GM19324 (cell line): ENCODE measurements at regions not wholly inside any gene's neighbourhood (a gene's known extent, or its start where the extent isn't known, plus 50 kb on each side); places are given as distances from the start of the nearest gene placed in this dataset.

Experiments used
- ATAC-seq: cut with Tn5 transposase; IDR thresholded peaks from one replicate; pipeline ENCODE4 v1.9.1; 2021; ENCODE audit warnings: mild to moderate bottlenecking, moderate library complexity; ENCODE audit not compliant: unreplicated experiment, low FRiP score

DNA sequence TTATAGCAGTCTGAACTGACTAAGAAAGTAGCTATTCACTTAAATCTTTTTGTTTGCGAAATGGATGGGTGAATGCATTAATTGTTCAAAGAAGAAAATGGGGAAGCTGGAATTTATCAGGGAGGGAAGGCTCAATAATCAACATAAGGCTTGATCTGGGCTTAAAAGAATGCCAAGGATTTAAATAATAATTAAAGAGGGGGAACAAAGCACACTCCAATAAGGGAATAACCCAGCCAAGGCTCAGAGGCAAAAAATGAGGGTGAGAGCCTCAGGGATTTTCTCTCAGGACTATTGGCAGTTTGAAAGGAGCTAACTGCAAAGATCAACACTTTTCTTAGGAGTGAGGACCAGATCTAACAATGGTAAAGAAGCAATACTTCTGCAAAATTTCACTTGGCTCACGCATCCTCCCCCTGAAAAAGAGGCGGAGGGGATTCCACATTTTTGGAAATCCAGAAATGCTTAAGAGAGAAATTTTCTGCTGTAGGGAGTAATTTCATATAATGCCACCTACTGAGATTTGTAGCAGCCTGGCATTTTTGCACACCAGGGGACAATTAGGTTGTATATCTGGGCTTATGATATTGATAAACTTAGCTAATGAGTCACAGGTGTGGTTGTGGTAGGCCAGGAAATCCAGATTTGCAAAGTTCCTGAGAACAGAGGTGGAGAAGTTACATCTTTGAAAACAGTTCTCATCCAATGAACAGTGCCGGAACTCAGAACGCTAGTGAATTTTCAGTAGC lies 405.1 kb downstream of the TUSC7 start:
- no peak for ATAC-seq

DNA sequence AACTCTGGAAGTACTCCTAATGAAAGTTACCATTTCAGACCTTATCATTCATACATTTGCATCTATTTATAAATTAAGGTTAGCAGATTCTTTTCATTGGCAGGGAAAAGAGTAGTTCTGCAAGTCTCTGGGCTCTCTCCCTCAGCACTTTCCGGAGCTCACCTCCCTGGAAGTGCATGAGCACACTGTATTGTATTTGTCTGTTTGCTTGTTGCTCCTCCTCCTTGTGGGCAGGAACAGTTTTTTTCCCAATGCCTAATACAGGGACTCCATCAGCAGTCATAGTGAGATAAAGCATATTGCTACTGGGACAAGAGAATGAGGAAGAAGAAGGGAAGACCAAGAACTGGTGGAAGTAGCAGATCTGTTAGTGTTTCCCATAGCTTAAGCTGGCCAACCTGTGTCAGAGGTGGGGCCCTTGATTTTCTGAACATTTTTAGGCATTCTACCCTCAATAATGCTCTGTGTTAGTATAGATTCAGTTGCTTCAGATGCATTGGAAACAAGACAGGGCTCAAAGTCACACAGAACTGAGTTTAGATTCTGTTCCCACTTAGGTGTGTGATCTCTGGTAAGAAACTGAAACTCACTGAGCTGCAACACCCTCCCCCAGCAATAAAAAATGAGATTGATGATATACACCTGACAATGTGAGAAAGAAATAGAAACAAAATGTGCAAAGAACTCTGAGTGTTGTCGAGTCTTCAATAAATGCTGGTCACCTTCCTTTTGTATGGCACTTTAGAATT lies 407.8 kb downstream of the TUSC7 start:
- no peak for ATAC-seq

DNA sequence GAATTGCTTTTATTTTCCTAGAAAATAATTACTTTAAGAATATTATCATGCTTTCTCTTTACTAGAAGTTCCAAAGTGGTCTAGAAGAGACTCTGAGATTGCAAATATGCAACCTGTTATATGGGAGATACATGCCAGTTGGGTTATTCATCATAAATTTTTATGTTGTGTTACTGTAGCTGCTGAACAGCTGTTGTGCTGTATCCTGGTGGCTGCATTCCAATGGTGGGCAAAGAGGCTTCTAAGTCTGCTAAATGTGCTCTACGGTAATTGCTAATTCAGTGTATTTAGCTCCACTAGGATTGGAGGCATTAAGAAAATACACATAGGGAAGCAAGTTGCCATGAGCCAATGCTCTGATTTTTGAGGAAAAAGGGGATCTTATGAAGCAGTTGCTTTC lies 409.0 kb downstream of the TUSC7 start:
- ATAC-seq: no peak

DNA sequence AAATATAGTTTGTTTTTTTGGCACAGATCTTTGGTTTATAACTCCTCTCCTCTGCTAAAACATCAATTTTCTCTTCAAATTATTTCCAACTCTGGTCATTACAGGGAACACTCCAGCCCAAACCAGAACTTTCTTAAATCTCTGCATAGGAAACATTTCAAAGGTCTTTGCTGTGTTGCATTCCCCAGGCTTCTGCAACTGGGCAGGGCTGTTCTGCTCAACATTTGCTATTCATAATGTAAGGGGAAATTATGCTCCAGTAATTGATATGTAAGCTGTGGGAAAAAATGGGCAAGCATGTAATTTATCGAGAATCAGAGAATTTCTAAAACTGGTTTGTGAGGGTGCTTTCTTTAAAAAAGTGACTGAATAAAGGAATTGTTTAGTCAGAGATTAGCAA lies 410.4 kb downstream of the TUSC7 start:
- ATAC-seq: no peak

DNA sequence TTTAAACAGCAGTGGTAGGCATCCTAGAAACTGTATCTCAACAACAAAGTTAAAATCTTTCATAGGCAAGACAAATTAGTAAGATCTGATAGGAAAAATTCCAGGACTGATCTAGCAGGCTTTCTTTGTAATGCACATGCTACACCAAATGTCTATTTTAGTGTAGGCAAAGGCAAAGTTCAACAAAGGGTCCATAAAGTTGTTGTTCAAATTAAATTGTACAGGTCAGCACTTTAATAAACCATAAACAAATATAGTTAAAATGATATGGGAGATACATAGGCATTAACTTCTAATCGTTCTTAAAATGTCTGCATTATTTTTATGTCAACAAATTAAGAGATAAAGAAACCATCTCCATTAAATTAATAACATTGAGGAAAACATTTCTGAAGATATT lies 413.0 kb downstream of the TUSC7 start:
- ATAC-seq: no peak

DNA sequence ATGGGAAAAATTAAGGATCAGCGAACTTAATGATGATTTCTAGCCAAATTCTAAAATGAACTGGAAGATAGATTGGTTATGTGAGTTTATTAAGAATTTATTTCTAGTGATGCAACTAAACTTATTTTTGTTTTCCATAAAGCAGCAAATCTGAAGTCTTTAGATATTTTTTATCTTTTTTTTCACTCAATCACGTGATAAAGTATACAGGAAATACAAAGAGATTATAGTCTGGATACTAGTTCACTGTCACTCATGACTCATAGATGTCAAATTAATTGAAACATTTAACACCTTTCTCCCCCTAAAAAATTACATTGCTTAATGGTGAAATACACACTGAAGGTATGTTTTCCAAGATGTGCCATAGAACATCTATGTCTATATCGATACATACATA lies 416.9 kb downstream of the TUSC7 start:
- ATAC-seq: no peak

DNA sequence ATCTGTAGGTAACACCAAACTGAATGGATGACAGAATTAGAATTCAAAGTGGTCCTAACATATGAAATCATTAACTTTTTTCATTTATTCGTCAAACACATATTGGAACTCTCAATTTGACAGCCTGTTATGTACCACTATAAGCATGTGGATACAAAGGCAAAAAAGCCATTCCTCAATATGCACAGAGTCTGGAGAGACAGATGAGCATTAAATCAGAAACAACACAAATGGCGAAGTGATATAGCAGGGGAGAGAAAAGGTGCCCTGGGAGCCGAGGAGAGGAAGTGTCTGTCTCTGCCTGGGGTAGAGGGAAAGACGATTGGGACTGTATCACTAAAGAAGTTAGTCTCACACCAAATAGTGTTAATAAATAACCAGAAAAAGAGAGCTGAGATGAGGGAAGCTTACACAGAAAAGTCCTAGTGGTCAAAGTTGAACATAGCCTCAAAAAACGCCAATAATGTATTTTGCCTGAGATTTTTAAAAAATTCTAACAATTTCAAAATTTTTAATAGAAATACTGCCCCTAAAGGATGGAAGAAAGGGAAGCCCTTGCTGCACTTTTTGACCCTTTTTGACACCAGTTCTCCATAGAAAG lies 417.5 kb downstream of the TUSC7 start:
- ATAC-seq: no peak

DNA sequence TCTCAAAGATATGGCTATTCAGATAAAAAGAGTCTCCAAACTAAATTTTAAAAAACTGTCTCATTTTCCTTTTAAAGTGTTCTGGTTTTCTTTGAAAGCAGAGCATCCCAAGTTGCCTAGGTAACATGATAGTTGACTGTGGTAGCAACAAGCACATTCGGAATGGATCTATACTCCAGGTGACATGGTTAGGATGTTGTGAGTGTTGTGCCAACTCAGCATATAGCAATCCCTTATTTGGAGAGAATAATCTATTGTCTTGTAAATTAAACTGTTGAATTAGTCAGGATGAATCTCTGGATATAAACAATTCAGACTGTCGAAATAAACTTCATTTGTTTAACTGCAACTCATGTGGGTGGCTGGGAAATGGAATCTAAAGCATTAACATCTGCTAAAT lies 418.6 kb downstream of the TUSC7 start:
- no peak for ATAC-seq

DNA sequence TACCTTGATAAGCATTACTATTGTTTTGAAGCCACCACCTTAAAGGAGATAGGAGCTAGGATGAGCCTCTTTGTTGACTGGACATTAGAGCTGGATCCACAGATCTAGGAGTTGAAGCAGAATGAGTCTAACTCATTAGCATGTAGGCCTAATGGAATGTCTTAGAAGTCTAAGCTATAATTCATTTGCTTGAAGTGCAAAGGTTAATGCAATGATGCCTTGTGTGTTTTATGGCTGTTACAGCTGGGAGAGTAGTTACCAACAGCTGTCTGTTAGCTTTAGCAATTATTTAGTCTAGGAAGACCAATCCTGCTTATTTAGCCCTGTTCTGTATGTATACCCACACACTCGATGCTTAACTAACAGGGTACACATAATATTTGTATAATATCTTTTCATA lies 419.3 kb downstream of the TUSC7 start:
- no peak for ATAC-seq

DNA sequence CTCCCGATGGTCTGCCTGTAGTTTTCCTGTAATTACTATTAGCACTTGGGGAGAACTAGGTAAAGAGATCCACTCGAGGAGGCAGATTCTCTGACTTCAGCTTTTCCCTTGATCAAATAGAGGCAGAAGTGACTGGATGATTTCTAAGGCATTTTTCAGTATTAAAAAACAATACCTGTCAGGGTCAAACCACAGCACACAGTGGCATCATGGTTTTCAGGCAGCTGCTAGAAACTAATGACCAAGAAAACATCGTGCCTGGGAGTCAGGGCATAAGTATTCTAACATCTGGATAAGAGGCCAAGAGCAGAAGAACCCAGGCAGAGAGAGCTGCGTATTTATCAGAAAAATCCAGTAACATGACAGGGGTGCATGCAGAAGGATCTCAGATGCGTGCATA lies 419.9 kb downstream of the TUSC7 start:
- ATAC-seq: no peak

DNA sequence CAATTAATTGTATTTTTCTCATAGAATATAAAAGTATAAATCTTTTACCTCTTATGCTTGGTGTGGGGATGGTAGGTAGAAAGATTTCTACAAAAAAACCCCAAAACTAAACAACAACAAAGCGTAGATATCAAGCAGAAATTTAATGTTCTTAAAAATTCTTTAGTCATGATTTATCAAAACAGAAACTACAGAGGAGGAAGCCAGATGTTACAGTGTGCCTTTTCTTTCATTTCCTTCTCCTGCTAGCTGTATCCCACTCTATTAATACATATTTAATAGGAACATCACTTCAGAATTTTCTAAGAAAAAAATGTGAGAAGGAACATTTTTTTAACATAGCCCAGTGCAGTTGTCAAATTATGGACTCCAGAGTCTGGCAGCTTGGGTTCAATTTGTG lies 420.6 kb downstream of the TUSC7 start:
- ATAC-seq: no peak

DNA sequence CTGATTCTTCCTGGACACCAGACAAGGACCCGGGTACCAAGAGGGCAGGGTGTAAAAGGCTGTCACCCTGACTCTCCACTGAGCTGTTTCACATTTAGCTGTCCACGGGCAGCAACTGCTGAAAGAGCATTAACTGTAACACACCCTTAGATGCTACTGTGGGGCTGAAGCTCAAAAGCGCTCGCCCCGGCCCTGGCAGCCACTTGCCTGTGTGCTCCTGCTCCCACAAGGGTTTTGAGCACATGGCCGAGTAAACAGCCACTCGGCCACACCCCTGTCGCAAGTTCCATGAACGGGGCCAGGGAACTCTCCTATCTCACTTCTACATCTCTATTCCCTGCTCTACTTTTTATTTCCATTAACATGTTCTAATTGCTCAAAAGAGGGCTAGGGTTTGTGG lies 421.7 kb downstream of the TUSC7 start:
- ATAC-seq: no peak

DNA sequence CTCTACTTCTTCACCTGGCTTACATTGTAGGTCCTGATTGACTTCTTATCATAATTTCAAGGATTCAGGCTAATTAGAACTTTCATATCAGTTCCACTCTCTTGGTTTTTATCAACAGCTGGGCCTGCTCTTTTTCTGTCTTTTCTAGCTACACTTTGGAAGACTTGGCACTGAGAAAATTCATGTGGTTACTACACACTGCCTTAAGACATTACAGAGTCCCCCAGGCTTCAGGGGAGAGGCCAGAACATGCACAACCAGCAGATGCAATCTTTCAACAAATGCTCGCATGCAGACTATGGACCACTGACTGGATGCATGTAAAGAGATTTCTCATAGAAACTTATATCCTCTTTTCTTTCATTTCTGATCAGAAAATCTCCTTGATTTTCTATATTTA lies 423.5 kb downstream of the TUSC7 start:
- no peak for ATAC-seq

DNA sequence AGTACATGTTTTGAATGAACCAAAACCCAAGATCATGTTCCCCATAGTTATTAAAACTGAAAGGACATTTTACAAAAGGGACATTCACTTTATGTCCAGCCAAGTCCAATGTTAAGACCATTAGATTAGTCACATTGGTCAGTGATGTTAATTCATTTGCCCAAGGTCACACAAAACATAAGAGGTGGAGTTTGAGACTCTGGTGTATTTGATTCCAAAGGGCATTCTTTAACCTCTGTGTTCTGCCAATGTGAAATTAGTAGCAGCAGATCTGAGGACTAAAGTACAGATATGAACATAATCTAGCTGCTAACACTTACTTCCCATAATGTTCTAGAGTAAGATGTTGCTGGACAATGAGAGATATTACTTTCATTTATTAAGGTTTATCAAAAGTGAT lies 425.6 kb downstream of the TUSC7 start:
- ATAC-seq: no peak

DNA sequence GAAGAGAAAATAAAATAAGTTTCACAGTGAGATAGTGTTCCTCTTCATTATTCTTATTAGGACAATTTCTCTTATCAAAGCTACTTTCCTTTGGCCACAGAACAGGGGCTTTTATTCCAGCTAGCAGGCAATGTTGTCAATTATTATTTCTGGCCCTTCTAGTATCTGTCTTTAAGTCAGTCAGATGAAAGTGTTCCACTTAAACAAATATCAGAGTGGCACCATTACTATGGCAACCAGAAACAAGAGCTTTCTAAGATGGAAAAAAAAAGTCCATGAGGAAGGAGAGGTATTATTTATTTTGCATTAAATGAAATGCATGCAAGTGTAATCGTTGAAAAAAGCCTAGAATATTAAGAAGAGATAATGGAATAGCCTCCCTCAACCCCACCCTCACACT lies 426.4 kb downstream of the TUSC7 start:
- ATAC-seq: no peak

DNA sequence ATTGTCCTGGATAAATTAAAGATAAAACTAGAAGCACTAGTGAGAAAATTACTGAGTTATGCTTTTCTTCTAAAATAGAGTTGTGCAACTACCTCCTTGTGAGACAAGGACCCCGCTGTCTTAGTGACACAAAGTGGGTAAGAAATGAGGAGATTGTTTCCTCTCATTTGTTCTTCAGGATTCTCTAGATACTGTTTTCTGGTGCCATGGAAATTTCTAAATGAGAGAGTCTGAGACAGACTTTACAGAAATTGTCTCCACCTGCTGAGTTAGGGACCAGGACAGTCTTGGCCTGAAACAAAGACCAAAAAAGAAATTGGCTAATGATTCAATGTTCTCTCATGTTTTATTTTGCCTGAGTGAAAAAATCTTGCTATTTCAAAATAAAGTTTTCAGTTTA lies 427.5 kb downstream of the TUSC7 start:
- ATAC-seq: no peak

DNA sequence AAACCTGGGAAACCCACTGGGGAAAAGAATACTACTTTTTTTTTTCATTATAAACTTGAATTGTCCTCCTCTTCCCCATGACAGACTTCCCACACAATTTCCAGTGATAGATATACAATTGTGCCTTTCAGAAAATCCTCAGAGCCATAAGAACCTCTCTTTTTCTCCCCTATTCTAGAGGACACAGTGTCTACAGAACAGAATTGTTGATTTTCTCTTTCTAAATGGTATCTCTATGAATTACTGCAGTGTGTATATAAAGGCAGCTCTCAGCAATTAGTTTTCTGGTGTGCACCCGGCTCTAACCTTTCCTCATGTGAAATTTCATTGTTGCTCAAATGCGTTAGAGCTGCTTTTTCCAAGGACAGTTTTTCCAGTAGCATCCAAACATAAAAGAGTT lies 430.1 kb downstream of the TUSC7 start:
- ATAC-seq: no peak

DNA sequence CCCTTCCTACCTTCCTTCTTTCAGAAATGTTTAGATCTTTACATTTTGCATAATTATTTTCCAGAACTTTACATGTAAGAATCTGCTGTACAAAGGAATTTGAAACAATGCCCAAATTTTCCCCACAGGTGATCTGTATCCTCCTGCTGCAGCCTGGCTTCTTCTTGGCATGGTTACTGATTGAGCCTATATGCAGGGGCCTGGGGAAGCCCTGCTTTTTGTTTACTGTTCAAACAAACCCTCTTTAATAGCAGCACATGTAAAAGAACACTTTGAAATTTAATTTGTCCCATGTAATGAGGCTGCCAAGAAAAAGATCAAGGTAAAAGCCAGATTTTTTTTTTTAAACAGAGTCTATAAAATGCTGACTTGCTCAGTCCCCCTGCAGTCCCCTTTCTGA lies 432.2 kb downstream of the TUSC7 start:
- ATAC-seq: no peak

DNA sequence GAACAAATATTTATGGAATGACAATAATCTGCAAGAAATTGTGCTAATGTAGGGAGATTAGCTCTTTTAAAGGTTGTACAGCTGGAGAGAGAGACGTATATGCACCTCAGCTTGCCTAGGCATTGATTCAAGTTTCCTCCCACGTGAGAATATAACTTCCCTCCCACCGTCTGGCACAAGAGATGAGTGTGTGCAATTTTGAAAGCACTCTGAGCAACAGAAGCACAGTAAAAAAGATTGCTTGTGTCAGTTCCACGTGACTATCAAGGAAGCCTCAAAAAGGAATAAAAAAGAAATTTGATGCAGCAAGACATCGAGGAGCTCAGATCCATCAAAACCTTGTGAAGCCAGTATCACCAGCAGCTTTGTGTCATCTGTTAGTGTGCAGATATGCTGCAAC lies 435.3 kb downstream of the TUSC7 start:
- ATAC-seq: no peak

DNA sequence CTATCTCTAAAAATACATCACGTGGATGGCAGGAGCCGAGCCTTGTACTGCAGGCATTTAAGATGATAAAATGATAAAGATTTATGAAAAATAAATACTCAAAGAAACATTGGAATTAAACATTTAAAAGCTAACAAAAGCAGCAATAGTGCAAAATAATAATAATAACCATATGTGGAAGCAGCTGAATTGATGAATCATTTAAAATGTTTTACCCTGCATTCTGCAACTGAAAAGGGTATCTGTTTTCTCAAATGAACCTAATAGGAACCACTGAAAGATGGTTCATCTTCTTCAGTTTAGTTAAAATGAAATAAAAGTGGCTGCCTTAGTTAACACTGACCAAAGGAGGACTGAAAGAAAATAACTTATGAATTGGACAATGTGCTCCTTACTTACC lies 436.1 kb downstream of the TUSC7 start:
- no peak for ATAC-seq

DNA sequence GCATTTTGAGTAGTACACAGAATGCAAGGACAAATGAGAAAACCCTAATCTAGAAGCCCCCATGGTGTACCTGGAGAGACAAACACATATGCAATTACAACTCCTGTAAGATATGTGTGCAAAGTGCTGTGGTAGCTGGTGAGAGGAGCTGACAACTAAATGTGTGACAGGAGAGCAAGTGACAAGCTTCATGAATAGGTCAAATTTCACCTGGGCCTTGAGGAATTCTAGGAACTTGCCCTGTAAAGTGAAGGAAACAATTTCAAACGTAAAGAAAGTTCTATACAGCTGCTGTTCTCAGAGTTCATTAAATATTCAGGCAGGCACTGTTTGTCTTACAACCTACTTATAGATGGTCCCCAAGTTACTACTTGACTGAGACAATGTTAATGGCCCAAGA lies 437.0 kb downstream of the TUSC7 start:
- no peak for ATAC-seq

DNA sequence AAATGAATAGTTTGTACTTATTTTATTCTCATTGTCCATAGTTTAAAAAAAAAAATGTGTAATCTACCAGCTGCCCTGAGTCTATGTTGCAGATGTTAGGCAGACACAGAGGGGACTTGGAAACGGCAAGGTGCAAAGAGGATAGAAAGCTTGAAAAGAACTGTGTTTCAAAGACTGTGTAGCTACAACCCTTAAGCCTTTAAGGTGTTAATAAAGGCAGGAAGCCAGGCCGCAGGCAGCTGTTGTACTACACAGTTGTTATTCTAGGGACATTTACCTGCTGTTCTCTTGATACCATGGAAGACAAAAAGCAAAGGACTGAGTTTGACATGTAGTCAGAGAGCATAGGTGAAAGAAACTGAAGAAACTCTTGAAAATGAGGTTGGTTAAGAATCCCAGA lies 440.0 kb downstream of the TUSC7 start:
- ATAC-seq: no peak
